HG02840 (cell line): ENCODE measurements at regions not wholly inside any gene's neighbourhood (a gene's known extent, or its start where the extent isn't known, plus 50 kb on each side); places are given as distances from the start of the nearest gene placed in this dataset.

ENCODE experiments used
- ATAC-seq: cut with Tn5 transposase; IDR thresholded peaks from one replicate; pipeline ENCODE4 v1.9.1; 2021; ENCODE audit warnings: mild to moderate bottlenecking, moderate library complexity, moderate number of reproducible peaks; ENCODE audit not compliant: unreplicated experiment, low FRiP score

- ATAC-seq: no peak
Measured at GRCh38 chr18:25875551-25876240, 214.7 kb downstream of the SS18 start.

GRCh38 chr18:25873833-25874232 is 216.6 kb downstream of the SS18 start:
- ATAC-seq: no peak

- ATAC-seq: no peak
Measured at GRCh38 chr18:25866331-25866730, 224.1 kb downstream of the SS18 start.

DNA sequence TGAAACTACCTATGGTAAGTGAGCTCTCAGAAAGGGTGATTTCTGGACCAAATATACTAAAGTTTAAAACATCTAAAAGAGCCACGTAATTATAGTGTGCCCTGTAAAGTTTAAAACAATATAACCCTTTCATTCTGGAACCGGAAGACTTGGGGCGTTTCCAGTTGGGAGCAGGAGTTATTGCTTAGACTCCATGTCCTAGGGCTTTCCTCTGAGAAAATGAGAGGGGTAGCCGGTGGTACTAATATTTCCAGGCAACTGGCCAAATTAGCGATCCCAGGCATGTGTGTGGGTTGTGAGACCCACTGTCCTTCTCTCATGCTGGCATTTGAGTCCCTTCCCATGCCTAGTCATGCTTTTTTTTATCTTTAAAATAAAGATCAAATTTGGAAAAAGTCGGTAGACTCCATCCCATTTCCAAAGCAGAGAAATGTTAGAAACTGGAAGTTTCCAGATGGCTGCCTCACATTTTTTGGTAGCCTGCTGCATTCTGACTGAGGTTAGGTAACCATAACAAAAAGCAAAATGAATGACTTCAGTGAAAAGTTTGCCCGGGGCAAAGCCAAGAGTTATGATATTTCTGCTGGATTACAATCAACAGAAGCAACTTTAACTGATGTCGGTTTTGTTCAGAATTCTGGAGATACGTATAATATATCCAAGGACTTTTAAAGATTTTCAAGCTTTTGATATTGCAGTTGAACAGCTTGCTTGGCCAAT is 227.4 kb downstream of the SS18 start:
- ATAC-seq: no peak

DNA sequence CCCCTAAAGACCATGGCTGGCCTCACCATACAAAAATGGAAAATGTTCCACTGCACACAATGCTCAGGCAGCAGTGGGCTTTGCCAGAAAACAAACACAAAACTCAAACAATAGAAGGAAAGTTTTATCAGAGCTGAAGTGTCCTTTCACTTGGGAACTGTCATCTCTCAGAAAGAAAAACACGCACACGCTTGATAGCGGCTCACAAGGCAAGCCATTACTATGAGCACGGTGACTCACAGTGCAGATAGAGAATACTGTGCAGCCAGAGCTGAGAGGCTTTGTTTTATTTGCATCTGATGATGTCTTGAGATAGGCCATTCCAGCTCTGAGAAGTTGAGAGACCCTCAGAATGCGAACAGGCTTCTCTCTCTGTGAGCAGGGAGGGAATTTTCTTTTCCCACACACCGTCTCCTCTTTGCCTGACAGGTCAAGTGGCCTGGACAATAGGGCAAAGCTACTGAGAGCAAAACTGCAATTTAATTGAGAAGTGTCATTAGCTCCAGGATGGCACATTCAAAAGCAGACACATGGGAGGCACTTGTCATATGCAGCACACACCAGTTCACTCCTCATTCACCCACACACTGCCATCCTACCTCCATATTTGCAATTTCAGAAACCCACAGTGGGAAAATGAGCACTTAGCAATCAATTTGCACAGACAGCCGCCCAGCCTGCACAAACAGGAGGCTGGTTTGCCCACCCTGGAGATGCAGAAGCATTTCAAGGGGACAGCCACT is 236.6 kb downstream of the SS18 start:
- no peak for ATAC-seq

DNA sequence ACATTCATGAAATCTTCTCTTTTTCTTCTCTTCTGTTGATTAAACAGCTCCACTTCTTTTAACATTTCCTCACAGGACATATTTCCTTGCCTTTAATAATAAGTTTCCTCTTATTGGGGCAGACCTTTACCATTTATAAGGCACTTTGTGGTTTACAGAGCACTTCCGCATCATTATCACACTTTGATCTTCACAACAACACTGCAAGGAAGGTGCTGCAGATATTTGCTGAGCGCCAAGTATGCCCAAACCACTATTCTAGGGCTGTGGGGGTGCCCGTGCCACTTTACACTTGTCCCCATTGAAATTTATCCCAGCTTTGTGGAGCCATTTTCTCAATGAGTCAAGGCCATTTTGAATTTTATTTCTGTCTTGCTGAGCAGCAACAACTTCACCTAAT is 246.6 kb downstream of the SS18 start:
- no peak for ATAC-seq

DNA sequence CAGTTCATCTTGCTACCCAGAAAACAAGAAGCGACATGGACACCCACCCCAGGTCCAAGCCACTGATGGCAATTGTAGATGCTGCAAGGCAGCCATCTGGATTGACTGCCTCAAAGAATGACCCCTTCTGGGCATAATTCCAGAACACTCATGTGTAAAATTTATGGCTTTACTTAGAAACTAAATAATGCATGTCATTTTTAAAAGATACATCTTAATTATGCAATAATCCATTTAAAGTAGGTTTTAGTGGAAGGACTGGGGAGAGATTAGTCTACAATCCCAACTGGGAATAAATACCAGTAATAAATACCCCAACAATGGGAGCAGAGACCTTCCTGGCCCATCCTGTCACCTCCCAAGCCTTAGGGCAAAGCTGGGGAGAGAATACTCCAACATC is 247.7 kb downstream of the SS18 start:
- ATAC-seq: no peak

DNA sequence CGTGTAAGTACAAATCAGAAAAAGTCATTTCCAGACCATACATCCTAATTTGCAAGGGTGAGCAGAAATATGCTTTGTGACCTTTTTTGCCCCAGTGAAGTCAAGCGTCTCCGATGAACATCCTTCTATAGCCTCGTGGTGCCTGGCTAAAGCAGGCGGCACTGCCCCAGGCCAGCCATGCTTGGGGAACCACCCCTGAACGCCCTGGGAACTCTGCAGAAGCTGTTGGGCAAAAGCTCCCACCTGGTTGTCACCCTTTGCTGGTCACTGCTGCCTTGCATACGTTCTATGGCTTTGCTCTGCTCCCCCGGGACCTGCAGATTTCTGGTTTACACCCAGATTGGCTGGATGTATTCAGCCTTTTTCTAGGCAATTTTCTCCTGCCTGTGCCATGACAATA is 256.4 kb downstream of the SS18 start:
- no peak for ATAC-seq

GRCh38 chr18:25832001-25832604 is 258.3 kb downstream of the SS18 start:
- no peak for ATAC-seq

DNA sequence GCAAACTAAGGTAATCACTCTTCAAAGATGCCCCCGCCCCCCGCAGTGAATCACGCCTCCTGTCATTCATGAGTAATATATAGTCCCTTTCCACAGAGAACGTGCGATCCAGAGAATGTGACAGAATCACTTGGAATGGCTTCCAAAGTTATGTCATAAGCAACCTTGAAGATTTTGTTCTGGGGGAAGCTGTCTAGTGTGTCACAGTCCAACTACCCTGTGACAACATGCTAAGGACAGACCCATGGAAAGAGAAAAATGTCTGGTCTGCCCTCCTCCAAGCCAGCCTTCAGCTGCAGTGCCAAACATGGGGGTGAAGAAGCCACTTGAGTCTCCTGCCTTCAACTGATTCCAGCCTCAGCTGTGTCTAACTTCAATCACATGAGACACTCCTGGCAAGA is 259.1 kb downstream of the SS18 start:
- no peak for ATAC-seq

DNA sequence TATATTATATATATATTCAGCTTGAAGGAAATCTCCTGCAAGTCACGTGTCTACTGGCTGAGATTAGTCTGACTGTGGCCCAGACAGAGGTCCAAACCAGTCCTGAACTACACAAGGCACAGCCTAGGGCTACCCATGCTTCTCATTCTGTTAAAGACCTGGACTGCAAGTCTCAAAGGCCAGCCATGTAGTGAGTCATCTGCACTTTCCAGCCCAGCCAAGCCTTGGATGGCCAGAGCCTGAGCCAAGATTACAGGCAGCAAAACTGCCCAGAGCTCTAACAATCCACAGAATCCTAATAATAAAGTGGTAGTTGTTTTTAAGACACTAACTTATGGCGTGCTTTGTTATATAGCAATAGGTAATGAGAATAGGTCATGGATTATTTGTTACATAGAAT is 259.6 kb downstream of the SS18 start:
- ATAC-seq: no peak

GRCh38 chr18:25827961-25828561 is 262.4 kb downstream of the SS18 start:
- ATAC-seq: no peak

- ATAC-seq: no peak
Measured at GRCh38 chr18:25827228-25827627, 263.2 kb downstream of the SS18 start.

GRCh38 chr18:25826823-25827222 is 263.6 kb downstream of the SS18 start:
- ATAC-seq: no peak

GRCh38 chr18:25825979-25826776 is 264.2 kb downstream of the SS18 start:
- no peak for ATAC-seq

DNA sequence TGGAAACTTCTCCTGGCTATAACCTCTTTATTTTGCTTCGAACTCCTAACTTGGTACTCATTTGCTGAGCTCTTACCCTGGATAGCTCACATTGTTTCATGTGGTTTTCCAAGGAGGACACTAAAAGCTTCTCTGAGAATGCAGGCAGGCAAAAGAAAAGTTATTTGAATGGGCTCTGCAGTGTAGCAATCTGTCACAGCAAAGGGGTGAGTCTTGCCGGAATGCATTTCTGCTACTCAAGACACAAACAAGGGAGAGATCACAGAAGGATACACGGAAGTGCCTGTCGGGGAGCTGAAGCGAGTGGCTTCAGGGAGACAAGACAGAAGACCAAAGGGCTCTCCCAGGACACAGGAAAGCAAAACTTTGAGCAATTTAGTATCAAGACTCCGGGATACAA is 265.4 kb downstream of the SS18 start:
- no peak for ATAC-seq

DNA sequence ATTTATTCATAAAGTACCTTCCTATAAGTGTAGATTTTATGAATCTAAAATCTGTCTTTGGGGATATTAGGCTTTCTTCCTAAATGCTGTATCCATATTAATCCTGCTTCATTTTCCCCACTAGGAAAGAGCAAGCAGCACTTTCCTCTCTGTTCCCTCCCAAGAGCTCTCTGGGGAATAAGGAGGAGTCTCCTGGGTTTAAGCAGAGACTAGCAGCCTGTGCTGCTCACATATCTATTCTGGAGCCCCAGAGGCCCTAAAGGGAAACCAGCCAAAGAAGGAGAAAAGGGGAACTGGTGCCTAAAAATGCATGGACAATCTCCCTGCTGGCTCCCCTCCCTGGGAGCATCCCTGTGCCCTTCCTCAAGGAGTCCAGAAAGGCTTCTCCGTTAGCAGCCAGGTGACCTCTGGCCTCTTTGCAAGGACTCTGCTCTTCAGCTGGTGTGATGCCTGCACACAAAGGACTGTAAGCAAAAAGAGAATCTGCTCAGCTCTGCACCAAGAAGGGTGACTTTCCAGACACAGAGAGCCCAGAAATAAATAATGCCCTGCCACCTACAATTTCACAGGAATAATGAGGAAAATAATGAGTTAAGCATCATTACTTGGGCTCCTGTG is 270.6 kb downstream of the SS18 start:
- ATAC-seq: no peak

GRCh38 chr18:25818505-25818904 is 271.9 kb downstream of the SS18 start:
- ATAC-seq: no peak

- ATAC-seq: no peak
Measured at GRCh38 chr18:25817546-25818237, 272.7 kb downstream of the SS18 start.
